OCI-LY7 (cell line): ENCODE measurements at regions not wholly inside any gene's neighbourhood (a gene's known extent, or its start where the extent isn't known, plus 50 kb on each side); places are given as distances from the start of the nearest gene placed in this dataset.

Experiments used
- CTCF ChIP-seq: fragments of 200-600 bp; sonication (generic); conservative IDR thresholded peaks from 2 replicates; pipeline ENCODE4 v1.5.1; 2014; ENCODE audit warnings: mild to moderate bottlenecking, antibody characterized with exemption, low read length, moderate library complexity, mixed read lengths
- EZH2phosphoT487 ChIP-seq: fragments of 200-600 bp; sonication (generic); IDR thresholded peaks from 2 replicates; pipeline ENCODE4 v1.6.1; 2018; ENCODE audit warnings: low read depth, borderline replicate concordance, mild to moderate bottlenecking, mixed run types, antibody characterized with exemption, low read length, moderate library complexity, mixed read lengths

DNA sequence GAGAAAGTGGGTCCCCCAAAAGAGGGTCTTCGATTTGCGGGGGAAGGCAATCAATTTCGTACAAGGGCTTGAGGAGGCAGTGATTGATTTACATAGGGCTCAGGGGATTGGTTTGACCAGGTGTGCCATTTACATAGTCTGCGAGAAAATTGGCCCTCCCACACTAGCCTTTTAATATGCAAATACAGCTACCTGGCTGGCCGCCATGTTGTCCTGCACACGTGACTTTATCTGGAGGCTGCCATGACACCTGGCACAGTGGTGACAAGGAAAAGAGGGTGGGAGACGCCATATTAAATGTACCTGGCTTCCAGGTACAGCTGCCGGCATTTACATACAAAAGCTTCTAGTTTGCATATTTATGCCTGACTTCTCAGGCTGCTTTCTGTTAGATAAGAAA lies 1577.2 kb upstream of the LRRTM3 start:
- TF ChIP-seq CTCF, result no peak
- no peak for TF ChIP-seq EZH2phosphoT487
